G401.6 (cell line): ENCODE measurements at regions not wholly inside any gene's neighbourhood (a gene's known extent, or its start where the extent isn't known, plus 50 kb on each side); places are given as distances from the start of the nearest gene placed in this dataset.

ENCODE experiments used
- FAIRE-seq: peaks from 2 replicates; lab custom pipeline; 2012; peaks lifted over from hg19 to GRCh38; lab: Jason Lieb, UNC

- FAIRE-seq: no peak
Measured at GRCh38 chr7:25822823-25823222, 329.2 kb upstream of the NFE2L3 start.

GRCh38 chr7:25823571-25823970 lies 328.4 kb upstream of the NFE2L3 start:
- no peak for FAIRE-seq

- peak; percentile 48 for FAIRE-seq
Measured at GRCh38 chr7:25828468-25828867, 323.5 kb upstream of the NFE2L3 start.

GRCh38 chr7:25829663-25830062 lies 322.3 kb upstream of the NFE2L3 start:
- no peak for FAIRE-seq

GRCh38 chr7:25830215-25830614 lies 321.8 kb upstream of the NFE2L3 start:
- peak; percentile 99 for FAIRE-seq

- FAIRE-seq: no peak
Measured at GRCh38 chr7:25831062-25831691, 320.8 kb upstream of the NFE2L3 start.

- FAIRE-seq: peak; percentile 100
Measured at GRCh38 chr7:25831831-25832411, 320.1 kb upstream of the NFE2L3 start.

GRCh38 chr7:25832456-25832855 lies 319.5 kb upstream of the NFE2L3 start:
- FAIRE-seq: no peak

- no peak for FAIRE-seq
Measured at GRCh38 chr7:25832929-25833328, 319.1 kb upstream of the NFE2L3 start.

- FAIRE-seq: no peak
Measured at GRCh38 chr7:25834050-25834449, 317.9 kb upstream of the NFE2L3 start.

- no peak for FAIRE-seq
Measured at GRCh38 chr7:25835197-25835596, 316.8 kb upstream of the NFE2L3 start.

- peak; percentile 89 for FAIRE-seq
Measured at GRCh38 chr7:25839084-25839769, 312.8 kb upstream of the NFE2L3 start.

GRCh38 chr7:25840209-25840792 lies 311.7 kb upstream of the NFE2L3 start:
- FAIRE-seq: peak; percentile 11

GRCh38 chr7:25841575-25841974 lies 310.4 kb upstream of the NFE2L3 start:
- no peak for FAIRE-seq

GRCh38 chr7:25842201-25842733 lies 309.7 kb upstream of the NFE2L3 start:
- no peak for FAIRE-seq

- FAIRE-seq: peak; percentile 81
Measured at GRCh38 chr7:25843467-25843866, 308.5 kb upstream of the NFE2L3 start.

- peak; percentile 41 for FAIRE-seq
Measured at GRCh38 chr7:25844102-25844870, 307.7 kb upstream of the NFE2L3 start.

- no peak for FAIRE-seq
Measured at GRCh38 chr7:25845464-25845863, 306.5 kb upstream of the NFE2L3 start.

GRCh38 chr7:25846722-25847121 lies 305.3 kb upstream of the NFE2L3 start:
- FAIRE-seq: peak; percentile 71

GRCh38 chr7:25847336-25848070 lies 304.5 kb upstream of the NFE2L3 start:
- FAIRE-seq: no peak

- FAIRE-seq: peak; percentile 99
Measured at GRCh38 chr7:25849500-25850184, 302.4 kb upstream of the NFE2L3 start.
